HepG2 (cell line): ENCODE measurements at regions not wholly inside any gene's neighbourhood (a gene's known extent, or its start where the extent isn't known, plus 50 kb on each side); places are given as distances from the start of the nearest gene placed in this dataset.

Source experiments
- ATAC-seq: fragments of 200-7000 bp; cut with Tn5 transposase; 3 replicates; pipeline ENCODE4 v1.9.1; 2020; ENCODE audit warnings: mild to moderate bottlenecking, moderate library complexity
- BruUV-seq: library from RNA; stranded (reverse); fragments of 400-500 nt; replicated peaks from 2 replicates; lab custom pipeline; 2021; lab: Mats Ljungman, UMichigan
- CTCF ChIA-PET: fragments of 300-600 bp; formaldehyde crosslinking; extraction: SDS; loops from one replicate; lab custom pipeline; 2021; ENCODE audit warnings: low total read pairs, inconsistent platforms, low intra/inter-chr PET ratio; lab: Yijun Ruan, JAX
- POLR2A ChIA-PET: fragments of 350-600 bp; sonication (Branson Sonifier 250); formaldehyde crosslinking; loops from one replicate; lab custom pipeline; 2020; ENCODE audit warnings: antibody characterized with exemption, inconsistent platforms; lab: Yijun Ruan, JAX
- DNase-seq: peaks from one replicate; pipeline ENCODE4 v3.0.0-alpha.2; 2015; ENCODE audit warnings: low spot score
- FAIRE-seq: peaks from 3 replicates; lab custom pipeline; 2011; peaks lifted over from hg19 to GRCh38; lab: Jason Lieb, UNC
- H2AFZ ChIP-seq: one replicate; pipeline ENCODE4 v1.6.1; 2011; ENCODE audit warnings: low read length, inconsistent platforms
- H3K27ac ChIP-seq: fragments of 300-600 bp; 3 replicates; pipeline ENCODE4 v1.8.0; 2011; ENCODE audit warnings: mixed run types, mild to moderate bottlenecking, mixed read lengths, low read length, inconsistent platforms; ENCODE audit not compliant: insufficient read depth; ENCODE audit errors: extremely low read length
- H3K27me3 ChIP-seq, 2 experiments: fragments of 200-600 bp in 1 of 2; 2 replicates in 1 of 2; 3 replicates in 1 of 2; pipeline versions ENCODE4 v1.6.0 to v1.8.0; 2011; ENCODE audit warnings: low read length in 2 of 2, mild to moderate bottlenecking in 2 of 2, moderate library complexity in 2 of 2, inconsistent platforms in 1 of 2; ENCODE audit not compliant: insufficient read depth in 2 of 2, control insufficient read depth in 1 of 2
- H3K36me3 ChIP-seq, 2 experiments: fragments of 200-600 bp in 1 of 2; replicated peaks in 1 of 2; 2 replicates in 1 of 2; 3 replicates in 1 of 2; pipeline versions ENCODE4 v1.5.1 to v1.8.0; 2011; ENCODE audit warnings: low read length in 2 of 2, inconsistent platforms in 1 of 2; ENCODE audit not compliant: insufficient read depth in 2 of 2, control insufficient read depth in 1 of 2
- H3K4me1 ChIP-seq: 2 replicates; pipeline ENCODE4 v1.5.1; 2012; ENCODE audit warnings: low read length, inconsistent platforms; ENCODE audit not compliant: insufficient read depth
- H3K4me2 ChIP-seq: 2 replicates; pipeline ENCODE4 v1.6.0; 2011; ENCODE audit warnings: low read depth, low read length, inconsistent platforms
- H3K4me3 ChIP-seq, 3 experiments: fragments of 200-600 bp in 1 of 3; sonication (generic), shearing (Covaris generic) in 1 of 3; replicated peaks in 1 of 3; 2 replicates each; pipeline ENCODE4 v1.5.1; 2011 to 2016; ENCODE audit warnings: low read length in 3 of 3, inconsistent platforms in 2 of 3, low read depth in 2 of 3, mild to moderate bottlenecking in 2 of 3, control low read depth in 1 of 3, mixed read lengths in 1 of 3; ENCODE audit not compliant: insufficient read depth in 1 of 3
- H3K79me2 ChIP-seq: one replicate; pipeline ENCODE4 v1.6.1; 2011; ENCODE audit warnings: low read length, inconsistent platforms; ENCODE audit not compliant: insufficient read depth
- H3K9ac ChIP-seq: 2 replicates; pipeline ENCODE4 v1.6.0; 2011; ENCODE audit warnings: mild to moderate bottlenecking, low read depth, low read length, inconsistent platforms; ENCODE audit not compliant: insufficient read depth
- H3K9me3 ChIP-seq: 2 replicates; pipeline ENCODE4 v1.5.1; 2012; ENCODE audit warnings: mild to moderate bottlenecking, low read length
- H4K20me1 ChIP-seq: 2 replicates; pipeline ENCODE4 v1.6.0; 2011; ENCODE audit warnings: inconsistent platforms, mild to moderate bottlenecking, low read length, moderate library complexity; ENCODE audit not compliant: insufficient read depth
- PCBP1 ChIP-seq: fragments of 200-400 bp; formaldehyde crosslinking; IDR thresholded peaks from 2 replicates; pipeline ENCODE4 v1.6.1; 2017; ENCODE audit warnings: mild to moderate bottlenecking, low read depth, low read length, borderline replicate concordance
- REST ChIP-seq, 2 experiments: IDR thresholded peaks; 2 replicates each; pipeline ENCODE4 v1.6.1; 2011 to 2012; ENCODE audit warnings: low read length in 2 of 2, borderline replicate concordance in 1 of 2, low read depth in 1 of 2, mild to moderate bottlenecking in 1 of 2, moderate library complexity in 1 of 2
- ZKSCAN5 ChIP-seq: sonication (generic); formaldehyde crosslinking; IDR thresholded peaks from 2 replicates; pipeline ENCODE4 v1.5.1; 2020; ENCODE audit warnings: mild to moderate bottlenecking, missing genetic modification reagents
- ZNF484 ChIP-seq: sonication (generic); formaldehyde crosslinking; IDR thresholded peaks from 2 replicates; pipeline ENCODE4 v1.5.1; 2020; ENCODE audit warnings: mild to moderate bottlenecking, low read depth, missing genetic modification reagents, borderline replicate concordance
- ZNF564 ChIP-seq: sonication (generic); formaldehyde crosslinking; IDR thresholded peaks from 2 replicates; pipeline ENCODE4 v1.8.1; 2023; ENCODE audit warnings: mild to moderate bottlenecking, missing genetic modification reagents
- ZNF75D ChIP-seq: sonication (generic); formaldehyde crosslinking; IDR thresholded peaks from 2 replicates; pipeline ENCODE4 v1.8.1; 2023; ENCODE audit warnings: missing genetic modification reagents, mild to moderate bottlenecking, borderline replicate concordance
- WGBS: methylation state at CpG from one replicate; pipeline ENCODE4 v1.1.6; 2017; ENCODE audit warnings: low lambda C conversion rate; 5-methylcytosine and 5-hydroxymethylcytosine counted together
- in situ Hi-C: cut with HindIII; loops from 2 replicates; pipeline ENCODE4 v1.10.0; 2017; ENCODE audit warnings: low pct_unique_long_range_greater_than_20kb; ENCODE audit not compliant: extremely low pct_ligation_motif_present
- intact Hi-C: fragments of 100-400 bp; cut with micrococcal nuclease; formaldehyde crosslinking; loops from one replicate; pipeline ENCODE4 v1.10.0; 2022; ENCODE audit not compliant: unreplicated experiment

- Histone ChIP-seq H2AFZ (no peak overlapping the region), H3K4me1 (peaks cover 28% of the 10 kb centered on the region), H3K79me2 (no peaks in the 10 kb centered on the region), H3K9ac (no peak overlapping the region), H3K4me3 (no peak overlapping the region), H3K36me3 (no peaks in the 10 kb centered on the region), H3K9me3 (peaks cover 2% of the 10 kb centered on the region), H4K20me1 (no peaks in the 10 kb centered on the region), H3K4me2 (no peak overlapping the region), H3K27me3 (no peaks in the 10 kb centered on the region; a peak in 1 of 5 replicates), H3K27ac (no peak overlapping the region)
- ChIA-PET POLR2A (no interaction called here), CTCF (no interaction called here)
- ATAC-seq (no peak; the same call in 2 of the 3 replicates), FAIRE-seq (no peak), DNase-seq (no peak)
- intact Hi-C loops (no loop called here), in situ Hi-C loops (no loop called here)
- TF ChIP-seq ZNF484: no peak
- no peak for TF ChIP-seq PCBP1
- no peak for TF ChIP-seq ZNF75D (CRISPR knock-in tag)
- no peak for TF ChIP-seq ZNF564 (CRISPR knock-in tag)
- TF ChIP-seq ZKSCAN5 (CRISPR knock-in tag): no peak
- TF ChIP-seq REST (IDR thresholded peaks at IDR 0.05; ENCODE audit: borderline replicate concordance in 1 of 2, low read depth in 1 of 2, low read length in 2 of 2): peak in 1 of 2 experiments; percentile 79; a peak in 2 of 4 replicates
- WGBS: 23% methylated on average over 3 of the region's 3 CpGs
- BruUV-seq: no TSS peak
Observed at GRCh38 chr5:34552686-34553085, 103.4 kb upstream of the RAI14 start.
